Stimulated activated CD8-positive, alpha-beta memory T cell treated with anti-CD3 and anti-CD28 coated beads, Interleukin-7, amount 100 ng/mL, for 4 hours (primary cell): ENCODE measurements at regions not wholly inside any gene's neighbourhood (a gene's known extent, or its start where the extent isn't known, plus 50 kb on each side); places are given as distances from the start of the nearest gene placed in this dataset.

ENCODE experiments used
- DNase-seq, 2 donors: peaks; one replicate each; pipeline ENCODE4 v3.0.0-alpha.2; 2020; ENCODE audit warnings: low read depth in 2 of 2

GRCh38 chr3:30069056-30069455 is 537.3 kb upstream of the TGFBR2 start:
- DNase-seq = no peak

- no peak for DNase-seq
These were observed 533.4 kb upstream of the TGFBR2 start for GRCh38 chr3:30073040-30073439.

GRCh38 chr3:30073622-30074021 is 532.8 kb upstream of the TGFBR2 start:
- DNase-seq = no peak

DNA sequence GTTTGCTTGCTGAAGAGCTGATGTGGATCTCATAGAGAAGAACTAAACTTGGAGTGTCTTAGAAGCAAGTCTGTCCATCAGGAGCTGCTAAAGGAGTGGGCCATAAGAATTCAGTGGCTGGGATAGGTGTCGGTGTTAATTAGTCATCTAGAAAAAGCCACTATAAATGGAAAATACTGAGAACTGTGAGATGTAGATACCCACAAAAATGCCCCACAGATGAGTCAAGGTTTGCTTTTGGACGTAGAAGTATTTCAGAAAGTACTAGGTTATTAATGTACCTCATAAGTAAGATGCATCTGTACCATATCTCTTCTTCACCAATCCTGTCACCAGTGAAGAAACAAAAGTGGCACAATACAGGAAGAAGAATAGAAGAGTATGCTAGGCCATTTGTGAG is 530.9 kb upstream of the TGFBR2 start:
- no peak for DNase-seq

DNA sequence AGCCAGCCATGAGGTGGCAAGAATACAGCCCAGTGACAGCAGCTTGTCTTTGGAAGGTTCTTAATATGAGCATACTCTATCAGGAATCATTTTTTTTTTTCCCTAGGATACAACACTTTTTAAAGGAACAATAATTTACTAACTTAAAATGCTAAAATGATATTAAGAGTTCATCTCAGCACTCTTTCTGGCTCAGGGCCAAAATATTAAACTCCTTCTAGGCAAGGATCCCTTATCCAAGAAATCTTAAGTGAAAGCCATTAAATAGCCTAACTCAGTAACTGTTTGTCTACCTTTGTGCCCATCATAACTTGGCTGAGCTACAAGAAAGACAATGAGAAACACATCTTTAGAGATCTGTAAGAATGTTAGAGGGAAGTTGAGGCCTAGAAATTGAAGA is 529.5 kb upstream of the TGFBR2 start:
- DNase-seq = no peak

GRCh38 chr3:30077746-30078145 is 528.7 kb upstream of the TGFBR2 start:
- DNase-seq = no peak

DNA sequence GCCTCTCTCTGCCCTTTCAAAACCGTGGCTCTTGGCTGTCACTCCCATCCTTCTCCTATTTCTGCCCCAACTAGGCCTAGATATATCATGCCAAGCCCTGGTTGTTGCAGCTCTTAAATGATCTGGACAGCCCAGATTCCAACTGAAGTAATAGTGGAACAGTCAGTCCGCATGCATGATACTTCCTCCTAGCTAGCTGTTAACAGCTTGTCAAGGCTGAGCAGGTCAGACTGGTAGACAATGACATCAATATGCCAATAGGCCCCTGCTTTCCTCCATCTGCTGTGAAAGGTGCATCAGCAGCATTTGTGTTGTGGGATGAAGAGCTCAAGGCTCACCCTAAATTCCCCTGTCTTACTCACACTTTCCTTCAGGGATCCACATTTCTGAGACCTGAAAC is 527.7 kb upstream of the TGFBR2 start:
- no peak for DNase-seq

GRCh38 chr3:30081904-30082303 is 524.5 kb upstream of the TGFBR2 start:
- no peak for DNase-seq

- DNase-seq = no peak
These were observed 523.7 kb upstream of the TGFBR2 start for GRCh38 chr3:30082652-30083051.

GRCh38 chr3:30083315-30083714 is 523.1 kb upstream of the TGFBR2 start:
- DNase-seq = no peak

DNA sequence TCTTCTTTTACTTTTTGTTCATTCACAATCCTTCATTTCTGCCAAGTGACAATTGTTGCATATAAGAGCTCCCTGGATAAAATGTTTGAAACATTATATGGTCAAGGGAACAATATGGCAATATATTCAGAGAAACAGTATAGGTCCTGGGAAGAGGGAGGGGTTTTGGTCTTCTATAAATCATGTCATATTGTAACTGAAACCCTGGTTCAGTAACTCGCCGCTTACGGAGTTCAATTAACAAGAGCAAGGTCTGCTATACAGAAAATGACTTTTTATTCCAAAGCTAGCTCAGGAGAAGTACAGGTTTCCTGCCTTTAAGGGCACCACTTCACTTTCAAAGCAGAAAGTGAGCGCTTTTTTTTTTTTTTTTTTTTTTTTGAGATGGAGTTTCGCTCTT is 522.1 kb upstream of the TGFBR2 start:
- no peak for DNase-seq

- no peak for DNase-seq
These were observed 521.4 kb upstream of the TGFBR2 start for GRCh38 chr3:30084971-30085403.

DNA sequence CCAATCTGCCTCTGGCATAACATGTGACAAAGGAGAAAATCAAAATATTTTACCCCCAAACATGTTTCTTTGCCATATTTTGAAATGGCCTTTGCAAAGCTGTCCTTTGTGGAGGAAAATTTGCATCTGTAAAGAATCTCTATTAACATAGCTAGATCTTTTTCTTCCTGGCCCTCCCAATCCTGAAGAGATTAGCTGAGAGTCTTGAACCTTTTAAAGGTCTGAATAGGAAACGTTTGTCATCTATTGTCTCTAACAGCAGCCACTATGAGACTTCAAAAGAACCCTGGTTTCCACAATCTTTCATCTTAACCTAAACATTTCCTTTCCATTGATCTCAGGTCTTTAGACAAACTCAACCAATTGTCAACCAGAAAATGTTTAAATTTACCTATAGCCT is 520.9 kb upstream of the TGFBR2 start:
- no peak for DNase-seq

- no peak for DNase-seq
These were observed 514.7 kb upstream of the TGFBR2 start for GRCh38 chr3:30091686-30092085.

GRCh38 chr3:30097022-30097650 is 509.3 kb upstream of the TGFBR2 start:
- DNase-seq = no peak

- DNase-seq = no peak
These were observed 508.2 kb upstream of the TGFBR2 start for GRCh38 chr3:30098243-30098642.

- DNase-seq = no peak
These were observed 507.5 kb upstream of the TGFBR2 start for GRCh38 chr3:30098653-30099455.

GRCh38 chr3:30102356-30102755 is 504.0 kb upstream of the TGFBR2 start:
- DNase-seq = no peak

DNA sequence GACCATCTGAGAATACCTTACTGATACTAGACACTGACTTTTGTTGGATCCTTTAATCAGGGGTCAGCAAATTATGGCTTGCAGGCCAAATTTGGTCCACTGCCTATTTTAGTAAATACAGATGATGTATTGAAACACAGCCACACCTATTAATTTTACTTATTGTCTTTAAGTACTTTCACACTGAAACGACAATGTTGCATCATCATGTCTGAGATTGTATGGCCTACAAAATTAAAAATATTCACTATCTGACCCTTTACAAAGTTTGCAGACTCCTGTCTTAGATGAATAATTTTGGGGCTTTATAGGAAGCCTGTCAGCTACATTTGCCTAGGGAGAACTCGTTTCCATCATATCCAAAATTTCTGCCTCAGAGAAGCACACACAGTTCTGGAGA is 503.2 kb upstream of the TGFBR2 start:
- DNase-seq = no peak

DNA sequence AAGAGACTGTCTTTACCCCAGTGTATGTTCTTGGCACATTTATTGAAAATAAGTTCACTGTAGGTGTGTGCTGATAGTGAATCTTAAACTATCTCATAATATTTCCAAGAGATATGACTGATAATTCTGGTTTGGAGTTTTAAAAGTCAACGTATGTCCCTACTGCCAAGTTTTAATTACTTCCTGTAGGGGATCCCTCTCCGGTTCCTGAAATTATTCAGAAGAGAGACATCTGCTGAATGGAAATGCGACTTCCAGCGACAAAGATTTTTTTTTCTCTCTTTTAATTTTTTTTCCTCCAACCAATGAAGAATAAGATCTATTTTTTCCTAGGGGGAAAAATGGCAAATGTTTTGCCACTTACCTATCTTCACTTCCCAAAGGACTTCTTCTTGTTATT is 498.9 kb upstream of the TGFBR2 start:
- no peak for DNase-seq

DNA sequence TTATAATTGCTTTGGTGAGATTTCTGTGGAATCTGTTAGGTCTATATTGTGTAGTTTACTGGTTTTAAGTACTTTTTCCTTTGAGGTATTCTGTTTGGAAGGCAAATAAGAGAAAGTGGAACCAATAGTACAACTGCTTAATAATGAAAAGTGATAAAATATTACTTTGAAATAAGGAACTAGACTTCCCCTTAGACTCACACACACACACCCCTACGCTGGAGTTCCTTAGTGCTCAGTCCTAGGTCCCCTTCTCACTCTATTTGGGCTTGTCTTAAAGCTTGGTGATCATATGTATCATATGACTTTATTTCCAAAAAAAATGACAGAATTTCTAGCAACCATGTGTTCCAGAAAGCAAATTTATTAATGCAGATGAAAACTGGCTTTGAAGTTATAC is 494.0 kb upstream of the TGFBR2 start:
- no peak for DNase-seq

- no peak for DNase-seq
These were observed 493.4 kb upstream of the TGFBR2 start for GRCh38 chr3:30112902-30113484.

DNA sequence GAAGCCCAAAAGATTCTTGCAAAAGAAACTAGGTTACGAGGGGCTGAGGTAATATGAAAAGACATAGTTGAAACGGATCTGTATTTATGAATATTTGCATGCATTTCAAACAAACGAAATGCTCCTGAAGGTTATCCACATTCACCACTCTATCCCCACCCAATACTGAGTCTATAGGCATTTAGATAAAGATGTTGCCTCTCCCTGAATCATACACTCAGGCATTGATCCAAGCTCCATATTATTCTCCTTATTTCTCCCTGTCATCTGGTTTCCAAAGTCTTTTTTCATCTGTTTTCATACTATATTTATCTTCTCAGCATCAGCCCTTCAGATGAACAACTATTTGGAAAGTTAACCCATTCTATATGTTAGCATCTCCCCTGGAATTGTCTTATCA is 492.5 kb upstream of the TGFBR2 start:
- no peak for DNase-seq
